HepG2 (cell line): ENCODE measurements at regions not wholly inside any gene's neighbourhood (a gene's known extent, or its start where the extent isn't known, plus 50 kb on each side); places are given as distances from the start of the nearest gene placed in this dataset.

Experiments used
- ATAC-seq: fragments of 200-7000 bp; cut with Tn5 transposase; 3 replicates; pipeline ENCODE4 v1.9.1; 2020; ENCODE audit warnings: mild to moderate bottlenecking, moderate library complexity
- BruUV-seq: library from RNA; stranded (reverse); fragments of 400-500 nt; replicated peaks from 2 replicates; lab custom pipeline; 2021; lab: Mats Ljungman, UMichigan
- CTCF ChIA-PET: fragments of 300-600 bp; formaldehyde crosslinking; extraction: SDS; loops from one replicate; lab custom pipeline; 2021; ENCODE audit warnings: low total read pairs, inconsistent platforms, low intra/inter-chr PET ratio; lab: Yijun Ruan, JAX
- POLR2A ChIA-PET: fragments of 350-600 bp; sonication (Branson Sonifier 250); formaldehyde crosslinking; loops from one replicate; lab custom pipeline; 2020; ENCODE audit warnings: antibody characterized with exemption, inconsistent platforms; lab: Yijun Ruan, JAX
- DNase-seq: peaks from one replicate; pipeline ENCODE4 v3.0.0-alpha.2; 2015; ENCODE audit warnings: low spot score
- FAIRE-seq: peaks from 3 replicates; lab custom pipeline; 2011; peaks lifted over from hg19 to GRCh38; lab: Jason Lieb, UNC
- H2AFZ ChIP-seq: one replicate; pipeline ENCODE4 v1.6.1; 2011; ENCODE audit warnings: low read length, inconsistent platforms
- H3K27ac ChIP-seq: fragments of 300-600 bp; 3 replicates; pipeline ENCODE4 v1.8.0; 2011; ENCODE audit warnings: mixed run types, mild to moderate bottlenecking, mixed read lengths, low read length, inconsistent platforms; ENCODE audit not compliant: insufficient read depth; ENCODE audit errors: extremely low read length
- H3K27me3 ChIP-seq, 2 experiments: fragments of 200-600 bp in 1 of 2; 2 replicates in 1 of 2; 3 replicates in 1 of 2; pipeline versions ENCODE4 v1.6.0 to v1.8.0; 2011; ENCODE audit warnings: low read length in 2 of 2, mild to moderate bottlenecking in 2 of 2, moderate library complexity in 2 of 2, inconsistent platforms in 1 of 2; ENCODE audit not compliant: insufficient read depth in 2 of 2, control insufficient read depth in 1 of 2
- H3K36me3 ChIP-seq, 2 experiments: fragments of 200-600 bp in 1 of 2; replicated peaks in 1 of 2; 2 replicates in 1 of 2; 3 replicates in 1 of 2; pipeline versions ENCODE4 v1.5.1 to v1.8.0; 2011; ENCODE audit warnings: low read length in 2 of 2, inconsistent platforms in 1 of 2; ENCODE audit not compliant: insufficient read depth in 2 of 2, control insufficient read depth in 1 of 2
- H3K4me1 ChIP-seq: 2 replicates; pipeline ENCODE4 v1.5.1; 2012; ENCODE audit warnings: low read length, inconsistent platforms; ENCODE audit not compliant: insufficient read depth
- H3K4me2 ChIP-seq: 2 replicates; pipeline ENCODE4 v1.6.0; 2011; ENCODE audit warnings: low read depth, low read length, inconsistent platforms
- H3K4me3 ChIP-seq, 3 experiments: fragments of 200-600 bp in 1 of 3; sonication (generic), shearing (Covaris generic) in 1 of 3; replicated peaks in 1 of 3; 2 replicates each; pipeline ENCODE4 v1.5.1; 2011 to 2016; ENCODE audit warnings: low read length in 3 of 3, inconsistent platforms in 2 of 3, low read depth in 2 of 3, mild to moderate bottlenecking in 2 of 3, control low read depth in 1 of 3, mixed read lengths in 1 of 3; ENCODE audit not compliant: insufficient read depth in 1 of 3
- H3K79me2 ChIP-seq: one replicate; pipeline ENCODE4 v1.6.1; 2011; ENCODE audit warnings: low read length, inconsistent platforms; ENCODE audit not compliant: insufficient read depth
- H3K9ac ChIP-seq: 2 replicates; pipeline ENCODE4 v1.6.0; 2011; ENCODE audit warnings: mild to moderate bottlenecking, low read depth, low read length, inconsistent platforms; ENCODE audit not compliant: insufficient read depth
- H3K9me3 ChIP-seq: 2 replicates; pipeline ENCODE4 v1.5.1; 2012; ENCODE audit warnings: mild to moderate bottlenecking, low read length
- H4K20me1 ChIP-seq: 2 replicates; pipeline ENCODE4 v1.6.0; 2011; ENCODE audit warnings: inconsistent platforms, mild to moderate bottlenecking, low read length, moderate library complexity; ENCODE audit not compliant: insufficient read depth
- ATAD3A ChIP-seq: sonication (generic); formaldehyde crosslinking; IDR thresholded peaks from 2 replicates; pipeline ENCODE4 v1.4.0; 2020; ENCODE audit warnings: missing genetic modification reagents
- CHCHD3 ChIP-seq: sonication (generic); formaldehyde crosslinking; IDR thresholded peaks from 2 replicates; pipeline ENCODE4 v1.8.0; 2022; ENCODE audit warnings: mild to moderate bottlenecking, missing genetic modification reagents, moderate library complexity
- HOXA3 ChIP-seq: sonication (generic); formaldehyde crosslinking; IDR thresholded peaks from 2 replicates; pipeline ENCODE4 v1.5.0; 2020; ENCODE audit warnings: missing genetic modification reagents
- MAFG ChIP-seq: sonication (generic); formaldehyde crosslinking; IDR thresholded peaks from 2 replicates; pipeline ENCODE4 v1.5.1; 2020; ENCODE audit warnings: mild to moderate bottlenecking, missing genetic modification reagents
- NCOR1 ChIP-seq: fragments of 200-600 bp; sonication (generic); IDR thresholded peaks from 2 replicates; pipeline ENCODE4 v1.7.0; 2017; ENCODE audit warnings: antibody characterized with exemption, low read length, borderline replicate concordance
- NFAT5 ChIP-seq: sonication (generic); formaldehyde crosslinking; IDR thresholded peaks from 2 replicates; pipeline ENCODE4 v1.4.0; 2020; ENCODE audit warnings: missing genetic modification reagents
- NFKBIZ ChIP-seq: IDR thresholded peaks from 2 replicates; pipeline ENCODE4 v1.6.1; 2018; ENCODE audit warnings: missing genetic modification reagents, missing compliant biosample characterization
- PHF5A ChIP-seq: IDR thresholded peaks from one replicate; pipeline ENCODE4 v1.6.1; 2018; ENCODE audit warnings: low read depth, missing genetic modification reagents; ENCODE audit not compliant: unreplicated experiment
- SNAI1 ChIP-seq: sonication (generic); formaldehyde crosslinking; IDR thresholded peaks from 2 replicates; pipeline ENCODE4 v1.5.0; 2020; ENCODE audit warnings: mild to moderate bottlenecking, missing genetic modification reagents, borderline replicate concordance
- ZFP41 ChIP-seq: sonication (generic); formaldehyde crosslinking; IDR thresholded peaks from 2 replicates; pipeline ENCODE4 v1.4.0; 2020; ENCODE audit warnings: mild to moderate bottlenecking, missing genetic modification reagents, borderline replicate concordance
- ZNF343 ChIP-seq: sonication (generic); formaldehyde crosslinking; IDR thresholded peaks from 2 replicates; pipeline ENCODE4 v1.4.0; 2020; ENCODE audit warnings: mild to moderate bottlenecking, missing genetic modification reagents
- ZNF556 ChIP-seq: sonication (generic); formaldehyde crosslinking; IDR thresholded peaks from 2 replicates; pipeline ENCODE4 v1.4.0; 2020; ENCODE audit warnings: mild to moderate bottlenecking, missing genetic modification reagents, borderline replicate concordance
- ZNF562 ChIP-seq: sonication (generic); formaldehyde crosslinking; IDR thresholded peaks from 2 replicates; pipeline ENCODE4 v1.8.0; 2022; ENCODE audit warnings: missing genetic modification reagents, borderline replicate concordance
- WGBS: methylation state at CpG from one replicate; pipeline ENCODE4 v1.1.6; 2017; ENCODE audit warnings: low lambda C conversion rate; 5-methylcytosine and 5-hydroxymethylcytosine counted together
- in situ Hi-C: cut with HindIII; loops from 2 replicates; pipeline ENCODE4 v1.10.0; 2017; ENCODE audit warnings: low pct_unique_long_range_greater_than_20kb; ENCODE audit not compliant: extremely low pct_ligation_motif_present
- intact Hi-C: fragments of 100-400 bp; cut with micrococcal nuclease; formaldehyde crosslinking; loops from one replicate; pipeline ENCODE4 v1.10.0; 2022; ENCODE audit not compliant: unreplicated experiment

GRCh38 chrX:10795721-10796120, 175.3 kb upstream of the MID1 start (continued):
- TF ChIP-seq SNAI1, result no peak
- no peak for TF ChIP-seq MAFG (CRISPR knock-in tag)
- TF ChIP-seq HOXA3, result no peak
- TF ChIP-seq ZNF562 (CRISPR knock-in tag), result no peak
- TF ChIP-seq, all 625 proteins: peak for 0

DNA sequence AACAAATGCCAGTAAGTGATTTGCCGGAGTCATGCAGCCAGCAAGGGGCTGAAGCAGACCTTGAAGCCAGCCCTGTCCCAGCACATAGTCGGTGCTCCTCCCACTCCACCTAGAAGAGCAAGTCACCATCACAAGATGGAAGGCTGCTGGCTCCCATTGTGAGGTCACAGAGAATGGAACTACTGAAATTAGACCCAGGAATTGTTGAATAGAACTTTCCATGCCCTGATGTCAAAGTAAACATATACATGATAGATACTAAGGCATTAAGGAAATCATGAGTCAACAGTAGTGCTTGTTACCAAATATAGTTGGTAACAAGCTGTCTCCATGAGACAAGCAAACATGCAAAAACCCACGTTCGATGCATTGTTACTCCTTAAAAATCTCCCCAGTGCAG, 177.1 kb upstream of the MID1 start:
- no peak for ATAC-seq
- BruUV-seq, result no TSS peak
- no peak for TF ChIP-seq NFAT5
- TF ChIP-seq CHCHD3, result no peak
- TF ChIP-seq PHF5A (CRISPR knock-in tag), result no peak
- TF ChIP-seq ATAD3A (CRISPR knock-in tag), result no peak
- no peak for TF ChIP-seq ZNF556
- TF ChIP-seq NCOR1, result no peak
- no peak for TF ChIP-seq ZFP41 (CRISPR knock-in tag)
- no peak for TF ChIP-seq ZNF343
- TF ChIP-seq NFKBIZ (CRISPR knock-in tag), result no peak
- H3K27ac ChIP-seq, result no peak overlapping the region
- FAIRE-seq, result no peak
- no peaks in the 10 kb centered on the region for H3K9me3 ChIP-seq
- H3K36me3 ChIP-seq, result no peaks in the 10 kb centered on the region
- H3K4me1 ChIP-seq, result no peaks in the 10 kb centered on the region
- H3K4me2 ChIP-seq, result no peak overlapping the region
- intact Hi-C loops (loop anchor here (10.0 kb wide), 1 partner anchor 307 kb away; no protein-coding TSS in a partner anchor), in situ Hi-C loops (no loop called here)
- H2AFZ ChIP-seq, result no peak overlapping the region
- no peaks in the 10 kb centered on the region for H3K79me2 ChIP-seq
- 65% methylated on average over 3 of the region's 4 CpGs for WGBS
- no peaks in the 10 kb centered on the region for H4K20me1 ChIP-seq
- DNase-seq, result no peak
- H3K4me3 ChIP-seq, result no peak overlapping the region
- ChIA-PET CTCF (no interaction called here), POLR2A (no interaction called here)
- no peak overlapping the region for H3K9ac ChIP-seq
- no peaks in the 10 kb centered on the region for H3K27me3 ChIP-seq
